K562 (cell line): ENCODE measurements at regions not wholly inside any gene's neighbourhood (a gene's known extent, or its start where the extent isn't known, plus 50 kb on each side); places are given as distances from the start of the nearest gene placed in this dataset.

Source experiments
- BRF1 ChIP-seq: IDR thresholded peaks from 3 replicates; pipeline ENCODE4 v1.6.1; 2011; ENCODE audit warnings: borderline replicate concordance, mild to moderate bottlenecking; ENCODE audit not compliant: insufficient read length; ENCODE audit errors: extremely low read depth
- ESRRB ChIP-seq: fragments of 250-450 bp; sonication (Bioruptor Pico); IDR thresholded peaks from 2 replicates; pipeline ENCODE4 v1.5.0; 2020; ENCODE audit warnings: mild to moderate bottlenecking, moderate library complexity, borderline replicate concordance
- FOSL1 ChIP-seq: fragments of 200-800 bp; sonication (Bioruptor generic); conservative IDR thresholded peaks from 2 replicates; pipeline ENCODE4 v1.6.1; 2016; ENCODE audit warnings: missing genetic modification characterization, missing compliant biosample characterization
- HNRNPH1 ChIP-seq: fragments of 200-400 bp; formaldehyde crosslinking; optimal IDR thresholded peaks from 2 replicates; pipeline ENCODE3; 2017; ENCODE audit warnings: low read depth, mild to moderate bottlenecking, low read length, moderate library complexity
- ID3 ChIP-seq, 2 experiments: fragments of 250-450 bp in 1 of 2; fragments of 450-650 bp in 1 of 2; sonication (Bioruptor Pico) in 1 of 2; IDR thresholded peaks; 2 replicates each; pipeline versions ENCODE4 v1.6.1 to v1.8.0; 2016 to 2021; ENCODE audit warnings: mild to moderate bottlenecking in 2 of 2, moderate library complexity in 2 of 2, missing compliant biosample characterization in 1 of 2, missing genetic modification characterization in 1 of 2
- NCOR1 ChIP-seq: fragments of 450-650 bp; IDR thresholded peaks from 2 replicates; pipeline ENCODE4 v1.6.1; 2016; ENCODE audit warnings: mild to moderate bottlenecking, moderate library complexity
- PPARD ChIP-seq: fragments of 250-450 bp; sonication (Bioruptor Pico); IDR thresholded peaks from 2 replicates; pipeline ENCODE4 v1.8.0; 2022; ENCODE audit warnings: inconsistent platforms, mild to moderate bottlenecking, moderate library complexity
- RHOXF2B ChIP-seq: fragments of 250-450 bp; sonication (Bioruptor Pico); conservative IDR thresholded peaks from 2 replicates; pipeline ENCODE4 v1.5.1; 2021
- SNAPC5 ChIP-seq: fragments of 250-450 bp; sonication (Bioruptor Pico); IDR thresholded peaks from 2 replicates; pipeline ENCODE4 v1.8.0; 2021; ENCODE audit warnings: moderate library complexity, mild to moderate bottlenecking, inconsistent platforms
- SP1 ChIP-seq: sonication (generic); formaldehyde crosslinking; IDR thresholded peaks from 2 replicates; pipeline ENCODE4 v1.8.1; 2022; ENCODE audit warnings: mild to moderate bottlenecking, missing genetic modification reagents
- ZBTB34 ChIP-seq: fragments of 250-450 bp; sonication (Bioruptor Pico); IDR thresholded peaks from 2 replicates; pipeline ENCODE4 v1.8.0; 2021; ENCODE audit warnings: mild to moderate bottlenecking, moderate library complexity
- ZNF12 ChIP-seq: sonication (generic); formaldehyde crosslinking; IDR thresholded peaks from 2 replicates; pipeline ENCODE4 v1.4.0; 2020; ENCODE audit warnings: mild to moderate bottlenecking, missing genetic modification reagents
- ZNF318 ChIP-seq, 2 experiments: fragments of 450-650 bp; IDR thresholded peaks; 2 replicates each; pipeline ENCODE4 v1.6.1; 2016; ENCODE audit warnings: mild to moderate bottlenecking in 2 of 2, borderline replicate concordance in 1 of 2, low read depth in 1 of 2, moderate library complexity in 1 of 2
- ZNF444 ChIP-seq: fragments of 250-450 bp; sonication (Bioruptor Pico); IDR thresholded peaks from 2 replicates; pipeline ENCODE4 v1.4.0; 2020; ENCODE audit warnings: mild to moderate bottlenecking, moderate library complexity
- TF ChIP-seq, protein P1 (sequence below): fragments of 450-650 bp; IDR thresholded peaks from 2 replicates; pipeline ENCODE4 v1.6.1; 2016; ENCODE audit warnings: missing biosample characterization, missing genetic modification characterization
- TF ChIP-seq, protein P2 (sequence below): sonication (generic); formaldehyde crosslinking; IDR thresholded peaks from 2 replicates; pipeline ENCODE4 v1.9.0; 2022; ENCODE audit warnings: mild to moderate bottlenecking, missing genetic modification reagents

GRCh38 chr12:93115198-93115601 is 186.1 kb upstream of the EEA1 start (continued):
- TF ChIP-seq NCOR1 (peak; percentile 95), ID3 (CRISPR knock-in tag; IDR thresholded peaks at IDR 0.05) (no peak), ID3 (tag; IDR thresholded peaks at IDR 0.05) (no peak), ZNF318 (IDR thresholded peaks at IDR 0.05; ENCODE audit: borderline replicate concordance in 1 of 2, low read depth in 1 of 2) (no peak), RHOXF2B (CRISPR knock-in tag) (no peak), ZBTB34 (CRISPR knock-in tag) (no peak), SP1 (CRISPR knock-in tag) (no peak), FOSL1 (tag) (no peak; the same call in 1 of the 2 replicates), HNRNPH1 (no peak), ZNF444 (CRISPR knock-in tag) (no peak), ESRRB (CRISPR knock-in tag) (no peak), ZNF12 (CRISPR knock-in tag) (no peak), BRF1 (no peak), PPARD (no peak), SNAPC5 (no peak)
- TF ChIP-seq, protein P1, sequence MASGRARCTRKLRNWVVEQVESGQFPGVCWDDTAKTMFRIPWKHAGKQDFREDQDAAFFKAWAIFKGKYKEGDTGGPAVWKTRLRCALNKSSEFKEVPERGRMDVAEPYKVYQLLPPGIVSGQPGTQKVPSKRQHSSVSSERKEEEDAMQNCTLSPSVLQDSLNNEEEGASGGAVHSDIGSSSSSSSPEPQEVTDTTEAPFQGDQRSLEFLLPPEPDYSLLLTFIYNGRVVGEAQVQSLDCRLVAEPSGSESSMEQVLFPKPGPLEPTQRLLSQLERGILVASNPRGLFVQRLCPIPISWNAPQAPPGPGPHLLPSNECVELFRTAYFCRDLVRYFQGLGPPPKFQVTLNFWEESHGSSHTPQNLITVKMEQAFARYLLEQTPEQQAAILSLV (tag): 0 out of 2 replicates have a peak, but pooled peaks have one; percentile 25
- TF ChIP-seq, protein P2, sequence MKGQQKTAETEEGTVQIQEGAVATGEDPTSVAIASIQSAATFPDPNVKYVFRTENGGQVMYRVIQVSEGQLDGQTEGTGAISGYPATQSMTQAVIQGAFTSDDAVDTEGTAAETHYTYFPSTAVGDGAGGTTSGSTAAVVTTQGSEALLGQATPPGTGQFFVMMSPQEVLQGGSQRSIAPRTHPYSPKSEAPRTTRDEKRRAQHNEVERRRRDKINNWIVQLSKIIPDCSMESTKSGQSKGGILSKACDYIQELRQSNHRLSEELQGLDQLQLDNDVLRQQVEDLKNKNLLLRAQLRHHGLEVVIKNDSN (CRISPR knock-in tag): no peak
